ENCODE measurements at regions not wholly inside any gene's neighbourhood (a gene's known extent, or its start where the extent isn't known, plus 50 kb on each side); places are given as distances from the start of the nearest gene placed in this dataset.

- no peak for DNase-seq (ENCODE audit: low spot score)
Measured at GRCh38 chr4:41359836-41360213, 103.1 kb downstream of the UCHL1 start.

DNA sequence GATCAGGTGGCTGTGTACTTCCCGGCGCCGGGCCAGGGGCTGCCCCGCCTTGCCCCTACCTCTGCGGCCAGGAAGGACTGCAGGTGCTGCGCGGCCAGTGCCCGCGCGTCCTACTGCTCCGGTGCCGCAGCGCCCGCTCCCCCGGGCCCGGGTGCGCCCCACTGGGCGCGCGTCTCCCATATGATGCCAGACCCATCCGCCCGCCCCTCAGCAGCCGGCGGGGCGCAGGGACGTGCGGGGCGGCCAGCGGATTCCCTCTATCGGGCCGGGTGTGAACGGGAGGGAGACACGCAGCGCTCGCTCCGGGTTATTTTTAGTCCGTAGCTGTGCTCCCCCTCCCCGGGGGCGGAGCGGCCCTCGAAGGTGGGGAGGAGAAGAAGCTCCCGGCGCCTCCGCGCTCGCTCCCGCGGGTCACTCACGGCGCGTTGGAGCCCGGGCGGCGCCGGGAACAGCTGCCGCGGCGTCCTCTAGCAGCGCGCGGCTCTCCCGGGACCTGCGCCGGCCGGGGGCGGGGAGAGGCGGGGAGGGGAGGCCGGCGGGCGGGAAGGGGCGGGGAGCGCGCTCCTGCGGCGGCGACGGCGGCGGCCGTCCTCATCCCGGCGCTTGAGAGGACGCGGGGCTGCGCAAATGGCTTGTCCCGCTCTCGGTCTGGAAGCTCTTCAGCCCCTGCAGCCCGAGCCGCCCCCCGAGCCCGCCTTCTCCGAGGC lies 103.6 kb downstream of the UCHL1 start:
- peak; percentile 75 for DNase-seq (ENCODE audit: low spot score)

DNA sequence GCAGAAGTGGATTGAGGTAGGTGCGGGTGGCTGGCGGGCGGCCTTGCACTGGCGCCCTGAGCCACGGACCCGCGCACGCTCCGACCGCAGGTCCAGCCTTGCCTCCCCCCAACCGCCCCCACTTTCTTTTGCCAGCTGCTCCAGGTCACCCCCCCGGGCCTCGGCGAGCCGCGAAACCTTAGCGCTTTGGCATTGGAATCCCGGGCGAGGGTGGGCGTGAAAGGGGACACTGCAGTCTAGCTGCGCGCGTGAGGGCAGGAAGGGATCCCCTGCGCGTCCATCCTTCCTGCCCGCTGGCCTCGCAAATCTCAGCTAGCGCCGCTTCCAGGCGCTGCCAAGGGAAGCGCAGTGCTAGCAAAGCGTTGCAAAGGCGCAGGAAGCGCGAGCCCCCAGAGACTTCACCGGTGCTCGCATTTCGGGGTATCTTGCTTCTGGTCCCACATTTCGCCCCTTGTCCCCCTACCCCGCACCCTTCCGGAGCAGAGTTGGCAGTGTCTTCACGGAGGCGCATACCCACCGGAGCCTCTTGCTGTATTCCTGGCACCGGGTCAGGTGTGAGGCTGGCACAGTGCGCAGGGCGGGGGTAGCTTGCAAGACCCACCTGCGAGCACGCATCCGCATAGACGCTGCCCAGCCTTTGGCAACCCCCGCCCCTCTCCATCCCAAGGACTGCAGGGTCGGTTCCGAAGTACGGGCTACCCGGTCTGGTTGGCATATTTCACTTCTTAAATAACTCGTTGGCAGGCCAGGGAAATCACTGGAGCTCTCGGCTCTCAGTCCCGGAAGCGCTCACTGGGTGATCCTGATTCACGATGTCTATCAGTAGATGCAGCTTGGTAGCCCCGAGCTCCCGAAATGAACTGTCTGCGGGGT lies 104.4 kb downstream of the UCHL1 start:
- peak; percentile 49 for DNase-seq (ENCODE audit: low spot score)

- DNase-seq (ENCODE audit: low spot score) = peak; percentile 8
Measured at GRCh38 chr4:41361794-41362526, 105.2 kb downstream of the UCHL1 start.

- no peak for DNase-seq (ENCODE audit: low spot score)
Measured at GRCh38 chr4:41362621-41363383, 106.1 kb downstream of the UCHL1 start.

GRCh38 chr4:41363384-41363981 lies 106.8 kb downstream of the UCHL1 start:
- DNase-seq (ENCODE audit: low spot score) = peak; percentile 49

DNA sequence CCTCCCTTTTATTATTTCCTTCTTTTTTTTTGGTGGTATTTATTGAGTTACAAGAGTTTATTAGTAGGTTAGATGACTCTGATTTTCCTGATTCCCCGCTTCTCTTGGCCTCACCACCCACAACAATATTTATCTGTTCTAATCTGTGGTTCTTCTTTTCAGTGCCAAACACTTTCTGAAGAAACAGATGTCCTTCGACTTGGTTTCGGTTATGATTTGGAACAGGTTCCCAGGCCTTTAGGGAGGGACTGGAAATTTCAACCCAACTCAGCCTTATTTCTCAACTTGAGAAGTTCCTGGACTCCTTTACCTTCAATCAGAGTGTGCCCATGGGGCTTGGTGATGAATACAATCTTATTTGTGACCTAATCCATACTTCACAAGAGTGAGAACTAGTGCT lies 108.1 kb downstream of the UCHL1 start:
- DNase-seq (ENCODE audit: low spot score) = no peak

- no peak for DNase-seq (ENCODE audit: low spot score)
Measured at GRCh38 chr4:41365681-41366080, 109.0 kb downstream of the UCHL1 start.

DNA sequence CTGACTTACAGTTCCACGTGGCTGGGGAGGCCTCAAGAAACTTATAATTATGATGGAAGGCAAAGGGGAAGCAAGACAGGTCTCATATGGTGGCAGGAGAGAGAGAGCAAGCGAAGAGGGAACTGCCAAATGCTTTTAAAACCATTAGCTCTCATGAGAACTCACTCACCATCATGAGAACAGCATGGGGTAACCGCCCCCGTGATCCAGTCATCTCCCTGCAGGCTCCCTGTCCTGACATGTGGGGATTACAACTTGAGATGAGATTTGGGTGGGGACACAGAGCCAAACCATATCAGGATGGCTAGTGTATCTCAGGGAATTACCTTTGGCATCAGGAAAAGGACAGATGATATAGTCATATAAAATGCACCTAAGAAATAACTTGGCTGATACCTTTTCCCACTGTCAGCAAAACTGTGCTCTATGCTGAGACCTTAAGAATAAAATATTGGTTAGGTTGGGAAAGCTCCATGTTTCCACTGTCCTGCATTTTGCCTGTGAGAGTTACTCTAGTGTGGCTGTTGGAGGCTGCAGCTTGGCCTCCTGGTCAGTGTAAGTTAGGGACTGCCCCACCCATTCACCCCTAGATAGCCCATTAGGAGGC lies 110.3 kb downstream of the UCHL1 start:
- no peak for DNase-seq (ENCODE audit: low spot score)

GRCh38 chr4:41369680-41370079 lies 113.0 kb downstream of the UCHL1 start:
- DNase-seq (ENCODE audit: low spot score) = no peak

- no peak for DNase-seq (ENCODE audit: low spot score)
Measured at GRCh38 chr4:41373221-41373620, 116.5 kb downstream of the UCHL1 start.

- DNase-seq (ENCODE audit: low spot score) = no peak
Measured at GRCh38 chr4:41374490-41374889, 117.8 kb downstream of the UCHL1 start.

DNA sequence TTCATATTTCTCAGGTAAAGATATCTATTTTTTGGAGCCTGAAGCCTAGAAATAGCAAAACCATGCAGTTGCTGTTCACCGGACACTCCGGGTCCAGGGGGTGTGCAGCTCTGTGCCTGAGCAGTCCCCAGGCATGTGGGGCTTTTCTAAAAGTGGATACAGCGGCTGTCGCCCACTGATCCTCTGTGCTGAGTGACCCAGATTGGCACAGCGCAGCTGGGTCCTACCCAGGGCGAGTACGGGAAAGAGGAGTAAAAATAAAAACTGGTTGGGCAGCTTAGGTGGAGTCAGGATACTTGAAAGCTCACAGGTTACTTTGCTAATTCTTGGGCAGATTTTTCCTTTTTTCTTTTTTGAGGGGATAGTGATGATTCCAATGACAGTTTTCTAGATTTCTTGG lies 118.8 kb downstream of the UCHL1 start:
- DNase-seq (ENCODE audit: low spot score) = no peak

GRCh38 chr4:41377196-41377595 lies 120.5 kb downstream of the UCHL1 start:
- DNase-seq (ENCODE audit: low spot score) = no peak

- DNase-seq (ENCODE audit: low spot score) = no peak
Measured at GRCh38 chr4:41379230-41379629, 122.5 kb downstream of the UCHL1 start.

- DNase-seq (ENCODE audit: low spot score) = no peak
Measured at GRCh38 chr4:41380511-41381157, 123.9 kb downstream of the UCHL1 start.

DNA sequence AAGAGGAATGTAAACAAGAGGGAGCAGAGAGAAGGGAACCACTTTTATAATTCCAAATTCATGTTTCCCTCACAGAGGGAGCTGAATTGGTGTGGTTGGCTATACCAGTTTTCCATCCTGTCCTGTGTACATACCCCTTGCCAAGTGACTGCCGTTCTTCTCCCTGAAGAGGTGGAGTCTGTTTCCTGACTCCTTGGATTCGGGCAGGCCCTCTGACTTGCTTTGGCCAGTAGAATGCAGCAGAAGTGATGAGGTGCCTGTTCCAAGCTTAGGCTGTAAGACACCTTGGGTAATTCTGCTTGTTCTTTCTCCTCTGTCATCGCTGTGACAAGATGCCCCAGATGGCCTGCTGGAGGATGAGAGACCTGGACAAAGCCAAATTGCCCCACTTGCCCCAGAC lies 124.7 kb downstream of the UCHL1 start:
- DNase-seq (ENCODE audit: low spot score) = no peak

DNA sequence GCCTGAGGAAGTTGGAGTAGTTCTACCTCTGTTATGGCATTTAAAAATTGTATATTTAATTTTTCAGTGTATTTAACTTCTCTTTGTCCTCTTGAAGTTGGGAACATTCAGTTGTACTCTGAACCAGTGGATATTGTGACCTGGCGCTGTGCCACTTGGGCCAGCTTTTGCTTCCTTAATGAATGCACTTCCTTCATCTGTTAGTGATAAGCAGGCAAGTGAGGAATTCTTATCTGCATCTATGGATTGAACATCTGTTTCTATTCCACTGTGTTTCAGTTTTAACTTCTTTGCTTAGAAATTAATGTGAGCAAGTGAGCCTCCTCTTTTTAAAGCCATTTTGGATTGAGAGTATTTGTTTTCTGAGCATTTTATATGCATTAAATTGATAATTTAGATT lies 128.3 kb downstream of the UCHL1 start:
- DNase-seq (ENCODE audit: low spot score) = no peak

- DNase-seq (ENCODE audit: low spot score) = no peak
Measured at GRCh38 chr4:41385481-41385880, 128.8 kb downstream of the UCHL1 start.

DNA sequence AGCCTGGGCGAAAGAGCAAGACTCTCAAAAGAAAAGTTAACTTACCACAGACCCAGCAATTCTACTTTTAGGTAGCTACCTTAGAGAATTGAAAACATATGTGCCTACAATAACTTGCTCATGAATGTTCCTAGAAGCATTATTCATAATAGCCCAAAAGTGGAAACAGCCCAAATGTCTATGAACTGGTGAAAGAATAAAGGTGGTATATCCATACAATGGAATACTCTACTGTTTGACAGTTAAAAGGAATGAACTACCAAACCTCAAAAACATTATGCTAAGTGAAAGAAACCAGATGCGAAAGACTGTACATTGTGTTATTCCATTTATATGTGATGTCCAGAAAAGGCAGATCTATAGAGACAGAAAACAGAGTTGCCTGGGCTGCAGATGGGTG lies 131.4 kb downstream of the UCHL1 start:
- no peak for DNase-seq (ENCODE audit: low spot score)

DNA sequence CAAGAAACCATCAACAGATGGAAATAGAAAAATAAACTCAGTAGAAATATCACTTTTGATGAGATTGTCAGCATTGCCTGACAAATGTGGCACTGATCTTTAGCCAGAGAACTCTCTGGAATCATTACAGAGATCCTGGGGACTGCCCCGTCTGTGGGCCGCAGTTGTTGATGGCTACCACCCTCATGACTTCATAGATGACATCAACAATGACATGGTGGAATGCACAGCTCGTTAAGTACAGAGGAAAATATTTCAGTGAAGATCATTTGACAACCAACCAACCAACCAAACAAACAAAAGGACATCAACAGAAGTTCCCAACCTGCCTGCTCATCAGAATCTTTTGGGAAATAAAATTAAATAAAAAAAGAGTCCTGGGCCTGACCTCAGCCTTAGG lies 132.6 kb downstream of the UCHL1 start:
- DNase-seq (ENCODE audit: low spot score) = no peak
